OCI-LY1 (cell line): ENCODE measurements at regions not wholly inside any gene's neighbourhood (a gene's known extent, or its start where the extent isn't known, plus 50 kb on each side); places are given as distances from the start of the nearest gene placed in this dataset.
A peak's percentile ranks its signal among the peaks of the same experiment; 100 is the strongest.

Experiments used
- H2AFZ ChIP-seq: fragments of 200-600 bp; sonication (generic), shearing (Covaris generic); 2 replicates; pipeline ENCODE4 v1.6.0; 2014; ENCODE audit warnings: antibody characterized with exemption, mild to moderate bottlenecking, low read length
- H3F3A ChIP-seq: fragments of 200-600 bp; sonication (generic), shearing (Covaris generic); 2 replicates; pipeline ENCODE4 v1.6.0; 2014; ENCODE audit warnings: mild to moderate bottlenecking, antibody characterized with exemption, low read length, moderate library complexity; ENCODE audit not compliant: insufficient read depth
- H3K27ac ChIP-seq: fragments of 200-600 bp; sonication (generic); 2 replicates; pipeline ENCODE4 v1.5.1; 2014; ENCODE audit warnings: low read length, mixed run types, mild to moderate bottlenecking, low read depth; ENCODE audit not compliant: poor library complexity, severe bottlenecking
- H3K27me3 ChIP-seq: fragments of 200-600 bp; sonication (generic); 2 replicates; pipeline ENCODE4 v1.6.0; 2014; ENCODE audit warnings: antibody characterized with exemption, mild to moderate bottlenecking, low read length, moderate library complexity; ENCODE audit not compliant: insufficient read depth
- H3K36me3 ChIP-seq: fragments of 200-600 bp; sonication (generic); 2 replicates; pipeline ENCODE4 v1.6.1; 2014; ENCODE audit warnings: mild to moderate bottlenecking, antibody characterized with exemption, low read length, moderate library complexity, mixed read lengths; ENCODE audit not compliant: insufficient read depth
- H3K4me1 ChIP-seq: fragments of 200-600 bp; sonication (generic); 2 replicates; pipeline ENCODE4 v1.5.1; 2014; ENCODE audit warnings: mild to moderate bottlenecking, low read length, moderate library complexity; ENCODE audit not compliant: insufficient read depth, severe bottlenecking
- H3K4me2 ChIP-seq: fragments of 200-600 bp; sonication (generic), shearing (Covaris generic); 2 replicates; pipeline ENCODE4 v1.6.1; 2014; ENCODE audit warnings: low read length
- H3K4me3 ChIP-seq: fragments of 200-600 bp; sonication (generic); 2 replicates; pipeline ENCODE4 v1.5.1; 2014; ENCODE audit warnings: low read length, low read depth, mild to moderate bottlenecking, mixed read lengths; ENCODE audit not compliant: poor library complexity, severe bottlenecking
- H3K79me2 ChIP-seq: fragments of 200-600 bp; shearing (Covaris generic); 2 replicates; pipeline ENCODE4 v1.6.1; 2016; ENCODE audit warnings: mixed run types, low read length, mixed read lengths; ENCODE audit not compliant: insufficient read depth
- H3K9ac ChIP-seq: fragments of 200-600 bp; sonication (generic), shearing (Covaris generic); 2 replicates; pipeline ENCODE4 v1.6.1; 2014; ENCODE audit warnings: mild to moderate bottlenecking, low read length, mixed read lengths
- H3K9me2 ChIP-seq: fragments of 200-600 bp; sonication (generic), shearing (Covaris generic); 2 replicates; pipeline ENCODE4 v1.6.1; 2014; ENCODE audit warnings: low read depth, mild to moderate bottlenecking, low read length, mixed read lengths
- H3K9me3 ChIP-seq: fragments of 200-600 bp; shearing (Covaris generic); 2 replicates; pipeline ENCODE4 v1.6.1; 2014; ENCODE audit warnings: low read length, mixed read lengths
- H4K20me1 ChIP-seq: fragments of 200-600 bp; sonication (generic), shearing (Covaris generic); 2 replicates; pipeline ENCODE4 v1.6.0; 2016; ENCODE audit warnings: mild to moderate bottlenecking, low read length; ENCODE audit not compliant: insufficient read depth
- EZH2 ChIP-seq: fragments of 200-600 bp; sonication (generic), shearing (Covaris generic); IDR thresholded peaks from 2 replicates; pipeline ENCODE4 v1.8.0; 2017; ENCODE audit warnings: borderline replicate concordance, mixed run types, mild to moderate bottlenecking, antibody characterized with exemption, low read length, moderate library complexity, mixed read lengths
- TF ChIP-seq, protein P1 (sequence below): fragments of 200-600 bp; sonication (generic), shearing (Covaris generic); IDR thresholded peaks from 2 replicates; pipeline ENCODE4 v1.5.1; 2017; ENCODE audit warnings: mild to moderate bottlenecking, antibody characterized with exemption, low read length, moderate library complexity, mixed read lengths

DNA sequence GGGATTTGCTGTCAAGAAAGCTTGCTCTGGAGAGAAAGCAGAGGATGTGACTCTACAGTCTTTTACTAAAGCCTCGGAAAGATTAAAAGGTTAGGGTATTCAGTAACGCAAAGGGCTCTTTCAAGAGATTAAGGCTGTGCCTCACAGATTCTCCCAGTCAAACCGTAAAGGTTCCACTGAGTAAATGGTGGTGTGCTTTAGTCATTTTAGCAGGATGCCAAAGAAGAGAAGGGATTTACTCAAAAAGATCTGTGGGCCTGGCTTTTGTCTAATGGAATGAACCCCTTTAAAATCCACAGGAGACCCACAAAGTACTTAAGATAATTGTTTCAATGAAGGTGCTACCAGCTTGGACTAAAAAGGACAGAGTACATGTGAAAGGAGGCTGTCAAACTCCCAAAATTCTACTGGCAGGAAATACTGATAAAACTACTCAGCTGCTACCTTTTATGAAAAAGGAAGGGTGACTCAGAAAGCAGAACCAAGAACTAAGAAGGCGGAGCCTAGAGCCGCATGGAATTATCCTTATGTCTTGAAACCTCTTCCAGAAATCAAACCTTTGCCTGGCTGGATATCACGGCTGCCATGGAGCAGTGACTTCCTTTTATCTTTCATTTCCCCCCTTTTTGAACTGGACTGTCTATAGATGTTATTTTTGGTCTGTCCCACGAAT lies 670.2 kb upstream of the ZEB2 start:
- no peaks in the 10 kb centered on the region for H4K20me1 ChIP-seq
- H3K4me1 ChIP-seq = peaks cover 46% of the 10 kb centered on the region
- TF ChIP-seq EZH2 = no peak
- TF ChIP-seq, protein P1, sequence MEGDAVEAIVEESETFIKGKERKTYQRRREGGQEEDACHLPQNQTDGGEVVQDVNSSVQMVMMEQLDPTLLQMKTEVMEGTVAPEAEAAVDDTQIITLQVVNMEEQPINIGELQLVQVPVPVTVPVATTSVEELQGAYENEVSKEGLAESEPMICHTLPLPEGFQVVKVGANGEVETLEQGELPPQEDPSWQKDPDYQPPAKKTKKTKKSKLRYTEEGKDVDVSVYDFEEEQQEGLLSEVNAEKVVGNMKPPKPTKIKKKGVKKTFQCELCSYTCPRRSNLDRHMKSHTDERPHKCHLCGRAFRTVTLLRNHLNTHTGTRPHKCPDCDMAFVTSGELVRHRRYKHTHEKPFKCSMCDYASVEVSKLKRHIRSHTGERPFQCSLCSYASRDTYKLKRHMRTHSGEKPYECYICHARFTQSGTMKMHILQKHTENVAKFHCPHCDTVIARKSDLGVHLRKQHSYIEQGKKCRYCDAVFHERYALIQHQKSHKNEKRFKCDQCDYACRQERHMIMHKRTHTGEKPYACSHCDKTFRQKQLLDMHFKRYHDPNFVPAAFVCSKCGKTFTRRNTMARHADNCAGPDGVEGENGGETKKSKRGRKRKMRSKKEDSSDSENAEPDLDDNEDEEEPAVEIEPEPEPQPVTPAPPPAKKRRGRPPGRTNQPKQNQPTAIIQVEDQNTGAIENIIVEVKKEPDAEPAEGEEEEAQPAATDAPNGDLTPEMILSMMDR = no peak
- H3K9me3 ChIP-seq = no peaks in the 10 kb centered on the region
- no peak overlapping the region for H3K9ac ChIP-seq
- H3K9me2 ChIP-seq = no peaks in the 10 kb centered on the region
- no peak overlapping the region for H3K4me2 ChIP-seq
- no peaks in the 10 kb centered on the region for H3K79me2 ChIP-seq
- H2AFZ ChIP-seq = no peak overlapping the region
- no peaks in the 10 kb centered on the region for H3K36me3 ChIP-seq
- no peaks in the 10 kb centered on the region for H3F3A ChIP-seq
- H3K4me3 ChIP-seq = no peak overlapping the region
- no peak overlapping the region for H3K27ac ChIP-seq
- H3K27me3 ChIP-seq = no peaks in the 10 kb centered on the region

DNA sequence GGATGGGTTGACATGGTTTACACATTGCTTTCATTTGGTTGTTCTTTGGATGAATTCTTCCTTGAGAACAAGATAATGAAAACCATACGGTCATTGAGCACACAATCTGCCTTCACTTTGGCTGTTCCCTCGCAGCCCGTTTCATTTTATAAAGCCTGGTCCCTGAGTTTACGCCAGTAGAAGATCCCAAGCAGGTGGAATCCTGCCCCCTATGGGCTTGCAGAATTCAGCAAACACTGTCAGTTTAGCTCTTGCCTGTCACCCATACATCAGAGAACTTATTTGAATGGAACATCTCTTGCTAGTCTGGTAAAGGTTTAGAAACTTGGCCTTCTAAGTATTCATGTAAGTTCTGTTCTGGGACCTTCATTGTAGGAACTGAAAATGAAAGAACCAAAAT lies 666.4 kb upstream of the ZEB2 start:
- TF ChIP-seq, protein P1 = peak; percentile 94
- no peak for TF ChIP-seq EZH2

DNA sequence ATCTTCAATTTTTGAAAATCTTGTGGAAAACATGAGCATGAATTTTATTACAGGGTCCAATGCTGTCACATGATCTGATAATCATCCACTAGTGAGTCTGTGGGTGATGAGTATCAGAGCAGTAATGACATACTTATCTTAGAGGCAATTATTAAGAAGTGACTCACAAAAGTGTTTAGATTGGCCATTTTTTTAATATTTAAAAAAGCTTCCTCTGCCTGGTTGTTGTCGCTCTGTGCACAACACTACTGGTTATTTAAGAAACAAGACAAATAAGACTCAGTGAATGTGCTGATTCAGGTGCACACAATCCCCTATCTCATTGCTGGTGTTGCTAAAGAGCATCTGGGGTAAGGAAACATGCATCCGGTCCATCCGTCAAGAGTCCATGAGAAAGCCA lies 665.8 kb upstream of the ZEB2 start:
- H4K20me1 ChIP-seq = no peaks in the 10 kb centered on the region
- peak overlapping the region; percentile 55 for H3K4me2 ChIP-seq
- no peaks in the 10 kb centered on the region for H3K36me3 ChIP-seq
- H3K4me3 ChIP-seq = peak overlapping the region; percentile 29
- peak overlapping the region; percentile 30 for H3K9ac ChIP-seq
- peaks cover 73% of the 10 kb centered on the region for H3K4me1 ChIP-seq
- peak overlapping the region; percentile 50 for H2AFZ ChIP-seq
- no peaks in the 10 kb centered on the region for H3F3A ChIP-seq
- H3K79me2 ChIP-seq = no peaks in the 10 kb centered on the region
- TF ChIP-seq, protein P1 = no peak
- no peak for TF ChIP-seq EZH2
- no peaks in the 10 kb centered on the region for H3K9me3 ChIP-seq
- peak overlapping the region; percentile 82 for H3K27ac ChIP-seq
- H3K9me2 ChIP-seq = no peaks in the 10 kb centered on the region
- H3K27me3 ChIP-seq = no peaks in the 10 kb centered on the region

More for the DNA sequence above, 666.4 kb upstream of the ZEB2 start:
- Histone ChIP-seq H3K27ac (peak overlapping the region; percentile 82), H3K4me1 (peaks cover 71% of the 10 kb centered on the region), H3K9me2 (no peaks in the 10 kb centered on the region), H3K4me3 (peak overlapping the region; percentile 29), H3K27me3 (no peaks in the 10 kb centered on the region), H3K36me3 (no peaks in the 10 kb centered on the region), H3F3A (no peaks in the 10 kb centered on the region), H4K20me1 (no peaks in the 10 kb centered on the region), H2AFZ (no peak overlapping the region), H3K79me2 (no peaks in the 10 kb centered on the region), H3K9ac (peak overlapping the region; percentile 8; the same call in 1 of the 2 replicates), H3K9me3 (no peaks in the 10 kb centered on the region), H3K4me2 (peak overlapping the region; percentile 55)
